DMS114 treated with DMSO at 0.1 percent for 48 hours (cell line): ENCODE measurements at regions not wholly inside any gene's neighbourhood (a gene's known extent, or its start where the extent isn't known, plus 50 kb on each side); places are given as distances from the start of the nearest gene placed in this dataset.

ENCODE experiments used
- DNase-seq: peaks from one replicate; lab custom pipeline; 2025; ENCODE audit not compliant: unreplicated experiment; lab: John Stamatoyannopoulos, UW

- DNase-seq, result no peak
Measured at GRCh38 chr15:79656151-79657000, 224.2 kb downstream of the MINAR1 start.

- no peak for DNase-seq
Measured at GRCh38 chr15:79657722-79658121, 225.6 kb downstream of the MINAR1 start.

GRCh38 chr15:79659691-79660090 lies 227.6 kb downstream of the MINAR1 start:
- no peak for DNase-seq

GRCh38 chr15:79661411-79661810 lies 229.3 kb downstream of the MINAR1 start:
- DNase-seq, result no peak

- DNase-seq, result no peak
Measured at GRCh38 chr15:79673416-79674123, 223.2 kb downstream of the MTHFS start.

GRCh38 chr15:79674124-79674465 lies 222.7 kb downstream of the MTHFS start:
- DNase-seq, result no peak

- no peak for DNase-seq
Measured at GRCh38 chr15:79675982-79676381, 220.8 kb downstream of the MTHFS start.

- DNase-seq, result no peak
Measured at GRCh38 chr15:79676621-79677020, 220.2 kb downstream of the MTHFS start.

- DNase-seq, result no peak
Measured at GRCh38 chr15:79677241-79677640, 219.6 kb downstream of the MTHFS start.

- no peak for DNase-seq
Measured at GRCh38 chr15:79678032-79678701, 218.6 kb downstream of the MTHFS start.

- no peak for DNase-seq
Measured at GRCh38 chr15:79680720-79681119, 216.1 kb downstream of the MTHFS start.

- no peak for DNase-seq
Measured at GRCh38 chr15:79682285-79682684, 214.5 kb downstream of the MTHFS start.

GRCh38 chr15:79682851-79683288 lies 213.9 kb downstream of the MTHFS start:
- DNase-seq, result no peak

GRCh38 chr15:79689030-79689429 lies 207.8 kb downstream of the MTHFS start:
- no peak for DNase-seq

- no peak for DNase-seq
Measured at GRCh38 chr15:79700951-79701480, 195.8 kb downstream of the MTHFS start.

- no peak for DNase-seq
Measured at GRCh38 chr15:79702621-79703020, 194.2 kb downstream of the MTHFS start.

- no peak for DNase-seq
Measured at GRCh38 chr15:79721256-79721655, 175.6 kb downstream of the MTHFS start.

GRCh38 chr15:79724312-79724711 lies 172.5 kb downstream of the MTHFS start:
- no peak for DNase-seq

GRCh38 chr15:79724804-79725203 lies 172.0 kb downstream of the MTHFS start:
- DNase-seq, result no peak

- no peak for DNase-seq
Measured at GRCh38 chr15:79728867-79729266, 167.9 kb downstream of the MTHFS start.

- DNase-seq, result no peak
Measured at GRCh38 chr15:79736435-79737000, 160.3 kb downstream of the MTHFS start.
